Spleen (tissue), 7 donors: ENCODE measurements at regions not wholly inside any gene's neighbourhood (a gene's known extent, or its start where the extent isn't known, plus 50 kb on each side); places are given as distances from the start of the nearest gene placed in this dataset.

Experiments used
- POLR2A ChIP-seq, 3 donors: fragments of 450-650 bp; IDR thresholded peaks; one replicate each; pipeline ENCODE4 v1.5.1; 2017; ENCODE audit warnings: antibody characterized with exemption in 3 of 3, mild to moderate bottlenecking in 1 of 3
- POLR2AphosphoS5 ChIP-seq, 3 donors: sonication (generic); formaldehyde crosslinking; IDR thresholded peaks; one replicate each; pipeline ENCODE4 v1.5.1; 2017; ENCODE audit warnings: antibody characterized with exemption in 3 of 3
- TF ChIP-seq, protein P1 (sequence below), 11 experiments: fragments of 200-600 bp in 7 of 11; fragments of 450-650 bp in 4 of 11; sonication (generic) in 4 of 11; IDR thresholded peaks in 8 of 11; conservative IDR thresholded peaks in 3 of 11; 1 replicate in 7 of 11; 2 replicates in 4 of 11; pipeline versions ENCODE4 v1.4.0 to v1.8.0; 2016 to 2021; ENCODE audit warnings: antibody characterized with exemption in 11 of 11, inconsistent platforms in 4 of 11, mild to moderate bottlenecking in 1 of 11
- donor health status: DM: no; HTN: no; CAD: no; lungs with moderate emphysema.
- donor health status: DM: no; HTN: no; CAD: no.
- donor health status: DM: no; HTN: no; CAD: no.

DNA sequence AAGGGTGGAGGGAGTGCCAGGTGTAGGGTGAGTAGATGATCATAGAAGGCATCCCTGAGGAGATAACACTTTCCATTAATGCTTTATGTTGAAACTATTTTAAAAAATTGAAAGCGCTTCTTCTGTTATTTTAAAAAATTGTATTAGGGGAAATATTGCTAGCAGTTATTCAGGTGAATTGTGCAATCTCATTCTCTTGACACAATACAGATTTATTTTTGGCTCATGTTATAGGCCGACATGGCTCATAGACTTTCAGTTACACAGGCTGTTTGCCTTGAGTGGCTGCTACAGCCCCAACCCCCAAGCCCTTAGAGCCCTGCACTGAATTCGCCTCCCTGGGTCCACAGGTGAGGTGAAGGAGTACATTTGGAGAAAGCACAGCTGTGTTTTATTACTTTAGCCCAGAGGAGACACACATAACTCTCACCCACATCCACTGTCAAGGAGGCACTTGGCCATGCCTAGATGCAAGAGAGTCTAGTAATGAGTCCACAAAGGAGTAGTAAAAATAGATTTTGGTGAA lies 228.2 kb downstream of the RFPL4B start:
- TF ChIP-seq, protein P1, sequence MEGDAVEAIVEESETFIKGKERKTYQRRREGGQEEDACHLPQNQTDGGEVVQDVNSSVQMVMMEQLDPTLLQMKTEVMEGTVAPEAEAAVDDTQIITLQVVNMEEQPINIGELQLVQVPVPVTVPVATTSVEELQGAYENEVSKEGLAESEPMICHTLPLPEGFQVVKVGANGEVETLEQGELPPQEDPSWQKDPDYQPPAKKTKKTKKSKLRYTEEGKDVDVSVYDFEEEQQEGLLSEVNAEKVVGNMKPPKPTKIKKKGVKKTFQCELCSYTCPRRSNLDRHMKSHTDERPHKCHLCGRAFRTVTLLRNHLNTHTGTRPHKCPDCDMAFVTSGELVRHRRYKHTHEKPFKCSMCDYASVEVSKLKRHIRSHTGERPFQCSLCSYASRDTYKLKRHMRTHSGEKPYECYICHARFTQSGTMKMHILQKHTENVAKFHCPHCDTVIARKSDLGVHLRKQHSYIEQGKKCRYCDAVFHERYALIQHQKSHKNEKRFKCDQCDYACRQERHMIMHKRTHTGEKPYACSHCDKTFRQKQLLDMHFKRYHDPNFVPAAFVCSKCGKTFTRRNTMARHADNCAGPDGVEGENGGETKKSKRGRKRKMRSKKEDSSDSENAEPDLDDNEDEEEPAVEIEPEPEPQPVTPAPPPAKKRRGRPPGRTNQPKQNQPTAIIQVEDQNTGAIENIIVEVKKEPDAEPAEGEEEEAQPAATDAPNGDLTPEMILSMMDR (IDR thresholded peaks at IDR 0.05 in 8 of 11, conservative IDR thresholded peaks at IDR 0.05 in 3 of 11): no peak
- no peak for TF ChIP-seq POLR2A (IDR thresholded peaks at IDR 0.05)
- TF ChIP-seq POLR2AphosphoS5 (IDR thresholded peaks at IDR 0.05): no peak
